ENCODE measurements at regions not wholly inside any gene's neighbourhood (a gene's known extent, or its start where the extent isn't known, plus 50 kb on each side); places are given as distances from the start of the nearest gene placed in this dataset.

DNA sequence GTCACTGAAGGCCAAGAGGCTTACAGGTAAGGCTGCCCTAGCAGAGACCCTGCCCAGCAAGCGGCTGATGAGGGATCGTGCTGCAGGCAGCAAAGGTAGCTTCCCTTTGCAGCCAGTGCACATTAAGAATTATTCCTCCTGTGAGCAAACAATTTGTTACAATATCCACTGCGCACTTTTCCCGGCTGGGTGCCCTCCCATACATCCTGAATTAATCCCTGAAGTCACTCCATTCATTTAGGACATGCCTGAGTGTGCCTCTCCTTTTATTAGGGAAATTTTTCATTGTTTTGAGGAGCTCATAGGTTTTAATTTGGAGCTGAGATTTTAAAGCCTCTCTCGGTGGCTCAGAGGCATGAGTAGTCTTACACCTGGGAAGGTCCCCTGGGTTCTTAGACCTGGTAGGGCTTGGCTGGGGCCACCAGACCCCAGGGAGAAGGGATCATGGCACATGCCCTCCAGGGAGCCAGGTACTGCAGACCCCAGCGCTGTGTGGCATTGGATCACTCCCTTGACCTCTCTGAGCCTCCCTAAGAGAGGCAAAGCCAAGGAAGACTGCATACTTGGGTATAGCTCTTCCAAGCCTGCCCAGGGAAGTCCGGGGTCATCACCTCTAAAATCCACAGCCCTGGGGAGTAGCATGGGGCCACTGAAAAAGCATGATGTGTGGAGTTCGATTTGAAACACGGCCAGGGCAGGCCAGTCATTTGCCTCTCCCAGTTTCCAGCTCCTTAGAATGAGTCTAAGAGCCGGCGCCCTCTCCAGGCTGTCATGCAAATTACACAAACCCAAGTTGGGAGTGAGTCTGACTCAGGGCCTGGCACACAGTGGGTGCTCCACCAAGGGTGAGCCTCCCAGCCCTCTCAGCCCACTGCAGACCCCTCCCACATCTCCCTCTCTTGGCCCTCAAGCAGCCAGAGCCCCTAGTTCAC lies 151.9 kb upstream of the LINGO1 start:
- peak; percentile 2 to 87 (median 66) for DNase-seq

DNA sequence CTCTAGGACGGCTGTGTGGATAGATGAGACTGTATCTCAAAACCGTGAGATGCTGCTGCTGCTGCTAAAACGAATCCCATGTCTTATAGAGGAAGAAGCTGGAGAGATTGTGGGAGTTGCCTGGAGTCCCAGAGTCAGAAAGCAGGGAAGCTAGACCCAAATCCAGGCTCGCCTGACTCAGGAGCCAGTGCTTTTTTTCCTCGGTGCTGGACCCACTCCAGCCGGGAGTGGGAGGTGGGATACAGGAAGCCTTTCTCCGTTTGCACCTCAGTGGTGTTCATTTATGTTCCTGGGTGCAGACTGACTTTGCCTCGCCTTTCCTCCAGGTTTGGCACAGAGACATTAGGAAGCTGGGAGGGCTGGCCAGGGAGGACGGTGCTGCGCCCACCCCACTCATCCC lies 150.9 kb upstream of the LINGO1 start:
- no peak for DNase-seq

DNA sequence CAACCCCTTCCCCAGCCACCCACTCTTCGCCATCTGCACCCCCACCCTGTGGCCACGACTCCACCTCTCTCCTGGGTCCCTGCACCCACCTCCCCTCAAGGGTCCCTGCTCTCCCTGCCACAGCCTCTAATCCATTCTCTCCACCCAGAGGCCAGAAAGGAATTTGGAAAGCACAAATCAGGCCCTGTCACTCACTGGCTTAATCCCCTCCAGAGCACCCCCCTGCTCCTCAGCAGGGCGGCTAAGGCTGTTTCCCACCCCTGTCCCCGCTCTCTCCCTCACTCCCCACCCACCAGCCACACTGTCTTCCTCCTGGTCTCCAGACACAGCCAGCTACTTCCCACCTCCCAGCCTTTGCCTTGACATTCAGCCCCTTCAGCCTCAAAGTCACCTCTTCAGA lies 150.0 kb upstream of the LINGO1 start:
- no peak for DNase-seq

DNA sequence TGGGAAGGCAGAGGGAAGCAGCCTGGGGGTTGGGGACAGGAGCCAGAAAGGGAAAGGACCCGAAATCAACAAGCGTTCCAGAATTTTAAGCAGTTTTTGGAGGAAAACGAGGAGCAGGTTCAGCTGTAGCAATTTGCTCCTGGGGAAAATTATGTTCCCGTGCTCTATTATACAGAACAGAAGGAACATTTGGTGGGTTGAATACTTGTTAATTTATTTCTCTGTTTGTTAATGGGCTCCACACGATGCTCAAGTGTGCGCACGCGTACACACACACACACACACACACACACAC lies 149.2 kb upstream of the LINGO1 start:
- DNase-seq = no peak

DNA sequence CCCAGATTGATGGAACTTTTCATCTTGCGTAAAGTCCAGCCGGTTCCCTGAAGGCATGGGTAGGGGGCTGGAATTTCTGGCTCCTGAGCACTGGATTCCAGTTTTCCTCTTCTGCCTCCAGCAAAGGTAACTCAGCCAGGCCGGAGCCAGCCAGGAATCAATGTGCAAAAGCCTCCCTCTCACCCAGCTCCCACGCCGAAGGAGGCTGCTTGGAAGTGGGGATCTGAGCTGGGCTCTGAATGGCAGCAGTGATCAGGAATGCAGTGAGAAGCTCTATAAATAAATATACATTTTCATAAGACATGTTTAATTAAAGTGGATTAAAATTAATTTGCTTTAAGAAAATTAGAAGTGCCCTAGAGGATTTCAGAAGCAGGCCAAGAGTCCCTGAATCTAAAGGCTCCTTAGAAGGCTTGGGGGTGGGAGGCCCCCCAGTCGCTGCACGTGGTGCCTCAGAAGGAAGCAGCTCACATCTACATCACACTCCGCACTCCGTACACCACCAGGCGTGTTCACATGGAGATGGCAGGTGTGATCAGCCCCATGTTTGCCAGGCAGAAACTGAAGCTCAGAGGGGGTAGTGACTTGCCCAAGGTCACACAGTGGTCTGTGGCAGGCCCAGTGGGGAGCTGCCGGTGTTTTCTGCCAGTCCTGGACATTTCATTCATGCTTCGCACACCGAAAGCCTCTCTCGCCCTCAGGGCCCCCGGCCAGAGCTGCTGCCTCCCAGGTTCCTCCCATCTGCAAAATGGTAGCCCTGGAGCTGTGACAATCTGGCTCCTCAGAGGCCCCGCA lies 148.6 kb upstream of the LINGO1 start:
- no peak for DNase-seq

DNA sequence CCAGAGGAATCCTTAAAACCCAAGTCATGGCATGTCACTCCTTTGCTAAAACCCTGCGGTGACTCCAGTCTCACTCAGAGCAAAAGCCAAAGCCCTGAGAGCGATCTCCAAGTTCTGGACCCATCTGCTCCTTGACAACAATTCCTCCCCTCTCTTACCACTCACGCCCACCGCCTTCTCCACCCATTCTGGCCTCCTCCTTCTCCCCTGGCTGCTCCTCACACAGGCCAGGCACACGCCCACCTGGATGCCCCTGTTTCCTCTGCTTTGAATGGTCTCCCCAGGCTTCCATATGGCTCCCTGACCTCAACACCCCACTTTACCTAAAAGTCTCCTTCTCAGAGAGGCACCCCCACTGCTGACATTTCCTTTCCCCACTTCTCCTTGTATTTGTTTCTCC lies 146.1 kb upstream of the LINGO1 start:
- no peak for DNase-seq

DNA sequence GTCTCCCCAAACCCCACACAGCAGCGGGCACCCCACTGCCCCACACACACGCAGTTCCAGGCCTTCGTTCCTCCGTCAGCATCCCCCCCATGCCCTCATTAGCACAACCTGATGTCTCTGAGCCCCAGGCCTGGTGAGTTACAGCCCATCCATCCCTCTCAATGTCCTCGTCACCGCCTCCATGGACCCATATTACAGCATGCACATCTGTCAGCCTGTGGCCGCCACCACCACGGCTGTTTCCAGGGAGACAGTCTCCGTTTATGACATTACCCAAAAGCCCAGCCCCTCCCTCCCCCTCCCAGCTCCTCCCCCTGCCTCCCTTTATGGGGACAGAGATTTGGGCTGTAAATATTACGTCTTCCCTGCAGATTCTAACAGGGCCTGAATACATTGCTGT lies 143.1 kb upstream of the LINGO1 start:
- DNase-seq = peak in 1 of 3 experiments; percentile 37

DNA sequence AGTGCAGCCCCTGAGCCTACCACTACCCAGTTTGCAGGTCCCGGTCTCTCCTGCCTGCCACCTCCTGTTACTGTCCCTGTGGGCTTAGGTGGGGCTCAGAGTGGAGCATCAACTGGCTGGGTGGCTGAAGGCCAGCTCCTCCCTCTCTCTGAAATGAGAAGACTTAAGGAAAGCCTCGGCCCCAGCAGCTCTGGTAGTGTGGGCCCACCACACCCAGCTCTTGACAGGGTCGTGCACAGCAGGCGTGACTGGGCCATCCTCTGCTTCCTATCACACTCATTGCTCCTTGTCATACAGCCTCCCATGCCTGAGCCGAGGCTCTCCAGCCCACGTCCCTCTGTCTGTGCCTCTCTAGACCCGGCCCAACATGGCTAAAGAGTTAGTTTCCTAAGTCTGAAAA lies 142.7 kb upstream of the LINGO1 start:
- no peak for DNase-seq

DNA sequence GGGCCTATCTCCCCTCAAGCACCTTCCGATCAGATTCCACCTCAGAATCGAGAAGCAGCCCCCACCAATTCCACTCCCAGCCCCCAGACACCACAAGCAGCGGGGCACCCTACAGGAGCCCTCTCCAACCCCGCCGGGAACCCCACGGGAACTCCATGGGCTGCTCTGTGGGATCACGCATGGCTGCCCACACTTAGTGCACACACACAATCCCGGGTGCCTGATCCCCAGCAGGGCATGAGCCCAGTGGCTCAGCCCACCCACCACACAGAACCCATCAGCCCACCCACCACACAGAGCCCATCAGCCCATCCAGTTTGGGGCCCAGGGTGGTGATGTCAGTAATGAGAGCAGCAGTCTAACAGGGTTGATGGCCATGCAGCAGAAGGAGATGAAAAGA lies 141.6 kb upstream of the LINGO1 start:
- no peak for DNase-seq

DNA sequence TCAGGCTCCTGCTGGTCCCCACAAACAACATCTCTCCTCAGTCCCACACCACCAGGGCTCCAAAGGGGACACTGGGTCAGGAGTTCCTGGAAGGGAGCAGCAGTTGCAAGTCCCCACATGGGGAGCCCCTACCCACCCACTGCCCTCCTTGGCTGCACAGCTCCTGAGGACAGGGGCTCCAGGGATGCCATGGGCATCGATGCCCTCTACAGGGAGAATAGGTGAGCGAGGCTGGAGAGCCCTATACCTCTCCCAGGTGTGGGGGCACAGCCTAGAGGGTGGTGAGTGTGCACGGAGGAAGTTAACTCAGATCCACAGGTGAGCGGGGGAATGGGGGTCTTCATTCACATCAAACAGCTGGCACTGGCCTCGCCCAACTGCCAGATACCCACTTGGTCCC lies 141.2 kb upstream of the LINGO1 start:
- DNase-seq = peak in 2 of 3 experiments; percentile 19 to 31

DNA sequence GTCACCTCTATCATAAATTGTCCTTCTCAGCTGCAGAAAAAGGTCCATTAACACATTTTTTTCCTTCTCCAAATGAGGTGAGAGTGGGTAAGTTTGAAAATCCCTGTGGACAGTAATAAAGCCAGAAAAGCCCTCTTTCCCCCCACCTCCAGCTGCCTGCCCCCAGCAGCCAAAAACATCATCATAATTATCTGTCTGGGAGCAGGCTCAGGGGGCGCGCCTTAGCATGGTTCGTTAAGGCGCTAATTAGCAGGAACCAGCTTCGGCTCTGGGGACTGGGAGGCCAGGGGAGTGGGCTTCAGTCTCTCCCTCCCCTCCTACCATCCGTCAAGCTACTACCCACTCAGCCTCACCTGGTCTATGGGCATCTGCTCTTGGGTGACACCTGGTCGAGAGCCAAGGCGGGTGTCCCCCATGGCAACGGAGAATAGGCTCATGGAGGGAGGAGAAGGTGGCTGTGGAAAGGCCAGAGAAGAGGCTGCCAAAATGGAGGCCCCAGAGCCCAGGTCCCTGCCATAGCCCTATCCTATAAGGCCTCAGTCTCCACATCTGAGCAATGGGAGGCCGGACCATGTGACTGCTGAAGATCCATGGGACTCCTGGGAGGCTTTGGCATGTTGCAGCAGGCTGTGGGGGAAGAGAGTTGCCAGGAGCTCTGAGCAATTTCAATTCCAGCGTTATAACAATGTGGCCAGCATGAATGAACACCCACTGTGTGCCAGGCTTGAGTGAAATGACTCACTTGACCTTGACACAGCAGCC lies 140.1 kb upstream of the LINGO1 start:
- DNase-seq = peak in 1 of 3 experiments; percentile 39

DNA sequence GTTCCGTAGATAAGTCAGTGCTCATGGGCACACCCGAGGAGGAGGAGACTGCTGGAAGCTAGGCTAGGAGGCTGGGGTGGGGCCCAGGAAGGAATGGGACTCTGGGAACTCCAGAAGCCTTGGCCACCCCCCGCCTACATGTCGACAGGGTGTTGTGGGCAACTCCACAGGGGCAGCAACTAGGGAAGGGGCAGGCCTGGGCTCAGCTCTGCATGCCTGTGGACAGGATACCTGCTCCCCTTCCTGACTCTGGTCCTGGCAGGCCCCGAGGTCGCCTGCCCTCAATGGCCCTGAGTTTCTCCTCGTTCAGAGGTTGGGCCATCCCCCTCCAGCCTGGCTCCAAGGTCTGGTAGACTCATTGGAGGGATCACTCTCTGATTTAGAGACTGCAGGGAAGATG lies 138.9 kb upstream of the LINGO1 start:
- no peak for DNase-seq

DNA sequence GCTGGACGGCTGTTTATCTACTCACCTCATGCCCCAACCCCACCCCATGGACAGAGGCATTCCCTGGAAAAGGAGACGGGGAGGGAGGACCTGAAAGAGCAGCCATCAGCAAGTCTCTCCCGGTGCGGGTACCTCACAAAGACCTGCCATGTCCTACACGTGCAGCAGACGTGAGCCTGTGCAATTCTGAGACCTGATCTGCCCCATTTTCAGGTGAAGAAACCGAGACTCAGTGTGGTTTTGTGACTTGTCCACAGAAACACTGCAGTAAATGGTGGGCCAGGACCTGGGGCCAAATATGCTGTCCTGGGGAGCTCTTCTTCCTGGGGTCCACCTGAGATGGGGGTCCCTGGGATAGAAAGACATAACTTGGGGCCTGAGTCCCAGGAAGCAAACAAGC lies 137.0 kb upstream of the LINGO1 start:
- DNase-seq = no peak

DNA sequence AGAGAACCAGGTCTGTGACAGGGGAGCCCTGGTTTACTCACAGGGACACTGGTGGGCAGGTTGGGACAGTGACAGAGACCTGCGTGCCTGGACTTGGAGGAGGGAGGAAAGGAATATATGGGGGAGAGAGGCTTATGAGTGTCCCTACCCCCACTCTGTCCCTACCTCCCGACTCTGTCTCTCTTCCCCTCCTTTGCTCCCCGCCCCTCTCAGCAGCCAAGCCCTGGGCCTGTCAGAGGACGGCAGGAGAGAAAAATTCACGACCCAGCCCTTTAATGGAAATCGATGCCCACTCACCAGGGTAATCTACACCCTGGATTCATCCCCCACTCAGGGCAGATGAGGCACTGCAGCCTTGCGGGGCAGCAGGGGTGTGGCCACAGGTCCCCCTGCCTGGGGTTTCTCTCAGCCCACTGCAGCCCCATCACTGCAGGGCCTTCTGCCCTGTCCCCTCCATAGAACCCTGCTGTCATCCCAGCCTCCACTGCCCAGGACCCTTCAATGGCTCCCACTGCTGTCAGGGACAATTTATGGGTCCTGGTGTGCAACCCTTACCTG lies 135.9 kb upstream of the LINGO1 start:
- DNase-seq = peak in 1 of 3 experiments; percentile 43

DNA sequence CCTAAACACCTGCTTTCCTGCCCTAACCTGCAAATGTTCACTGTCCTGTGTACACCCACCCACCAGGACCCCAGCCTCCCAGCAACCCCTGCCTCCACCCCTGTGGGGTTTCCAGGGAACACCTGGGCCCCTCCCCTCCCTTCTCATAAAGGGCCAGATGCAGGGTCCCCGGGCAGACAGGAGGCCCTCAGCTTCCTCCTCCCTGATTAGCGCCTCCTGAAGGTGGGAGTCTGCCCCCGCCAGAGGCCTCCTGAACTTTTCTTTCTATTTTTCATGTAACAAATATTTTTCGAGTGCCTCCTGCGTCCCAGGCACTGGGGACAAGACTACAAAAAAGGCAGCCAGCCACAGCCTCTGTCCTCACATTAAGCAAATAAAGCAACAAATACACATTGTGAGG lies 135.4 kb upstream of the LINGO1 start:
- peak in 2 of 3 experiments; percentile 66 to 76 for DNase-seq

DNA sequence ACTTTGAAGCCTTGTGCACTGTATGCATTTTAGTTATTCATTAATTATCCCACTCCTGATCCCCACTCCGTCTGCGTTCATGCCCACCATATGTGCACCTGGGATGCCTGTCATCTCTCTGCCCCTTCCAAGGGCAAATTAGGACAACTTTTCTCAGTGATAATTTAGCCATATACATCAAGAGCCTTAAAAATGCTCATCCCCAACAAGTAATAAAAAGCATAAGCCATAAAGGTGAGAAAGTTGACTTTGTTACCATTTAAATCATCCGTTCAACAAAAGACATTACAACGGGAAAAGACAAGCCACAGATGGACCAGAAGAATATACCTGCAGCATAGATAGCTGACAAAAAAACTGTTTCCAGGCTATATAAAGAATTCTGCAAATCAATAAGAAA lies 131.4 kb upstream of the LINGO1 start:
- no peak for DNase-seq

DNA sequence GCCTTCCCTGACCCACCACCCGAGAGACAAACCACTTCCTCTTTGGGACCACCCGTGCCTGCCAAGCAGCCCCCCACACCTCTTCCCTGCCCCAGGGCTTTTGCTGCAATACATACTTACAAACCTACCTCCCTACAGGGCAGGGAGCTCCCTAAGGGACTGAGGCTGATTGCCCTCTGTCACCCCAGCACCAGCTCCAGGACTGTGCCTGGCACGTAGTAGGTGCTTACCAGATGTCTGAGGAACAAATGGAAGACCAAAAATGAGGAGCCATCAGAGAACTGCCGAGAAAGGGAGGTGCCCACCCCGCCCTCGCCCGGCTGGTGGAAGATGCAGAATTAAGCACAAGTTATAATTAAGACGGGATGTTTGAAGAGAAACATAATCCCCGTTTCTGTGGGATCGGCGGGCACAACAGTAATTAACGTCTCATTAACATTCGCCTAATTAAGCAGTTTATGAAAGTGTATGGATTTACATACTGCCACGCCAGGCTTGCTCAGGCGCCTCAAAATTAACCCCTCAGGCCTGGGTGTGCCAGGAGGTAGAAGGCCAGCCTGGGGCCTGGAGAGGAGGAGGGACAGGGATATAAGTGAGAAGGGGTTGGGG lies 130.1 kb upstream of the LINGO1 start:
- DNase-seq = peak in 1 of 3 experiments; percentile 30

DNA sequence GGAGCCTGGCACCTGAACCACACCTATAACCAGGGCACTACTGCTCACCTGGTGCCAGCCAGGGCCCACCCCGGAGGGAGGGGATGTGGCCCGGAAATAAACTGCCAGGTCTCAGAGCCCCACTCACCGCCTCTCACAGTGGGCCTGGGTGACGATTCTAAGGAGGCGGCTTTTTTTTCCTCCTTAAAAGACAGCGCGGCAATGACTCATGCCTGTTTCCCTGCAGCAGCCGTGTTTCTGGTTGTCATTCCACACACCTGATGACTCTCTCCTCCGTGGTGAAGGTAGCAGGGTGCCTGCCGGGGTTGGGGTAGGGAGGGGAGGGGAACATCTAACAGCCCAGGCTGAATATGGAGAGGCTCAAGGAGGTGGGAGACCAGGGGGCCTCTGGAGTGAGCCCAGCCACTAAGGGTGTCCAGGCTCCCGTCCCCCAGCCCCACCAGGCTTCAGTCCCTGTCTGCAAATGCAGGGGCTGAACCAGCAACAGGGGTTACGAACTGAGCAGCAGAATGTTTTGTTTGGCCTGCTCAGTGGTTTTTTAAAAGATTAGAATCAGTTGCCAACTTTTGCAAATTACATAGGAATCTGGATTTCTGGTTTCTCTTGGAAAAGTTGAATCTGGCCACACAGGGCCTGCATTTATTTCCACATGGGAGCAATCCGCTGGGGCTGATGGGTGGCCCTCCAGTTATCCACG lies 127.3 kb upstream of the LINGO1 start:
- DNase-seq = peak in 2 of 3 experiments; percentile 40 to 62

DNA sequence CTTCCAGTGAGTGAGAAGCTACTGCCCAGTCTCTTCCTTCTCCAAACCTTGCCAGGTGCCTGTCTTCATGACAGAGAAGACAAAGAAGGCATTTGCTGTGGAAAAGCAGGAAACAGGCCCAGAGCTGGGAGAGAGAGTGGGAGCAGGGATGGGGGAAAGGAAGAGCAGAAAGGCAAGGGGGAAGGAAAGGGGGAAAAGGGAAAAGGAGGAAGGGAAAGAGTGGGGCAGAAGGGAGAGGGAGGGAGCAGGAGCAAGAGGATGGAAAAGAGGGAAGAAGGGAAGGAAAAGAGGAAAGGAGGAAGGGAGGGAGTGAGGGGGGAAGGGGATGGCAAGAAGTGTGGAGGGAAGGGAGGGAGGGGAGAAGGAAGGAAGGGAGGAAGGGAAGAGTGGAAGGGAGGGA lies 121.2 kb upstream of the LINGO1 start:
- DNase-seq = peak in 1 of 3 experiments; percentile 54

DNA sequence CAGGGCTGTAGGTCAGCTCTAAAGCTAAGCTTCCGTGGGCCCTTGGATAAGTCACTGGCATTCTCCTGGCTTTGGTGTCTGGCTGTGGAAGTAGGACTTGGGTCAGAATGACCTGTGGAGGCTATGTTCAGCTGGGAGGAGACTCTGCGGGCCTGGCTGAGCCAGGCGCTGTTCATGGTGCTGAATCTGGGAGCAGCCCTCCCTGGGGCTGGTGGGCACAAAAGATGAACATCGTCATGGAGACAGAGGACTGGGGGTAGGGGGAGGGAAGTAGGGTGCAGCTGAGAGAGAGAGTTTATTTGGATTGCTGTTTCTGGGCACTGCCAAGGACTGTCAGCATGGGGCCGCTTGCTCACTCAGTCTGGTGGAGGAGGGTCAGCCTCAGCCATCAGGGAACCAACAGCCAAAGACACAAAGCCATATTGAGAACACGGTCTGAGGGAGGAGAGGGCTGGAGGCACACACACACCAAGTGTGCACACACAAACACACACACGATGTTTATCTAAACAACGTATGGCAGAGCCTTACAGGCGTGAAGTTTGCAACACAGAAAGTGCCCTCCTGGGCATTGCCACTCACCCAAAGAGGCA lies 120.7 kb upstream of the LINGO1 start:
- DNase-seq = peak in 2 of 3 experiments; percentile 18 to 54

DNA sequence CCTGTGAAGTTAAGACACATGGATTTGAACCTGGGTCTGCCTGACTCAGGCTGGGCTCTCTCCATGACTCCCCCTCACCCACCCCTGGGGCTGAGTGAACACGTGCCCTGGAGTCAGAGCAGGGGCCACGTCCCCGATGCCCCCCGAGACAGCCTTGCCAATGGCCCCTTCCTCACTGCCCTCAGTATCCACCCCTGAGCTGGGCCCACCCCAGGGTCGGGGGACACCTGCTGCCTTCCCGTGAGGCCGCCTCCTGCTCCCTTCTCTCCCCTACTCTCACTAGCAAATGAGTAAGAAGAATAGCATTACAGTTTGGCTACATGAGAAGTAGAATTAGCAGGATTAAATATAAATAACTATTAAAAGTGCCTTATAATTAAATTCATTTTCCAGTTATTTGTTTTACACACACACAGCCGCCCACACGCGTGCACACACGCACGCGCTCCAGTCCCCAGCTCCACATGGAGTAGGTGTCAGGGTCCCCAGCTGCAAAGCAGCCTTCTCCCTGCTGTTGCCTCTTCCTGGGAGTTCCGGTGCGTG lies 117.4 kb upstream of the LINGO1 start:
- peak in 1 of 3 experiments; percentile 36 for DNase-seq
